HUES6 (cell line): ENCODE measurements at regions not wholly inside any gene's neighbourhood (a gene's known extent, or its start where the extent isn't known, plus 50 kb on each side); places are given as distances from the start of the nearest gene placed in this dataset.
"Not testable (repeated sequence)": the region's sequence is repeated elsewhere in the genome, so short reads cannot be mapped to it uniquely, and the experiment has no call there.

Experiments used
- H3K27ac ChIP-seq: 2 replicates; pipeline ENCODE4 v1.7.0; 2013; ENCODE audit warnings: low read depth, mild to moderate bottlenecking, low read length, inconsistent platforms
- H3K27me3 ChIP-seq: 2 replicates; pipeline ENCODE4 v1.6.1; 2013; ENCODE audit warnings: low read length; ENCODE audit not compliant: control insufficient read depth, insufficient read depth
- H3K36me3 ChIP-seq: 2 replicates; pipeline ENCODE4 v1.6.1; 2013; ENCODE audit warnings: low read length; ENCODE audit not compliant: control insufficient read depth, insufficient read depth
- H3K4me1 ChIP-seq: 2 replicates; pipeline ENCODE4 v1.6.1; 2013; ENCODE audit warnings: low read length; ENCODE audit not compliant: control insufficient read depth, insufficient read depth
- H3K4me3 ChIP-seq: 2 replicates; pipeline ENCODE4 v1.5.1; 2013; ENCODE audit warnings: low read depth, low read length
- H3K9ac ChIP-seq: one replicate; pipeline ENCODE4 v1.6.1; 2013; ENCODE audit warnings: mild to moderate bottlenecking, low read length
- H3K9me3 ChIP-seq: 2 replicates; pipeline ENCODE4 v1.6.1; 2013; ENCODE audit warnings: low read depth, low read length; ENCODE audit not compliant: control insufficient read depth, insufficient read depth

GRCh38 chr15:62407962-62408361 lies 242.9 kb upstream of the C2CD4B start:
- Histone ChIP-seq H3K9ac (no peak overlapping the region), H3K36me3 (no peaks in the 10 kb centered on the region), H3K4me3 (no peak overlapping the region), H3K27me3 (no peaks in the 10 kb centered on the region), H3K4me1 (peaks cover under 1% of the 10 kb centered on the region; the same call in 1 of the 2 replicates), H3K9me3 (no peaks in the 10 kb centered on the region), H3K27ac (no peak overlapping the region)

- Histone ChIP-seq H3K9ac (no peak overlapping the region), H3K9me3 (no peaks in the 10 kb centered on the region), H3K36me3 (no peaks in the 10 kb centered on the region), H3K4me1 (peaks cover 3% of the 10 kb centered on the region; the same call in 1 of the 2 replicates), H3K4me3 (no peak overlapping the region), H3K27me3 (no peaks in the 10 kb centered on the region), H3K27ac (no peak overlapping the region)
These were observed 244.4 kb upstream of the C2CD4B start for GRCh38 chr15:62409466-62409865.

GRCh38 chr15:62412686-62413085 lies 247.6 kb upstream of the C2CD4B start:
- no peak overlapping the region for H3K9ac ChIP-seq
- H3K27me3 ChIP-seq: no peaks in the 10 kb centered on the region
- no peak overlapping the region for H3K4me3 ChIP-seq
- H3K9me3 ChIP-seq: no peaks in the 10 kb centered on the region
- no peaks in the 10 kb centered on the region for H3K36me3 ChIP-seq
- H3K27ac ChIP-seq: no peak overlapping the region
- H3K4me1 ChIP-seq: peaks cover 29% of the 10 kb centered on the region

GRCh38 chr15:62413153-62413552 lies 248.1 kb upstream of the C2CD4B start:
- H3K27ac ChIP-seq: no peak overlapping the region
- no peak overlapping the region for H3K9ac ChIP-seq
- no peaks in the 10 kb centered on the region for H3K9me3 ChIP-seq
- H3K27me3 ChIP-seq: no peaks in the 10 kb centered on the region
- H3K36me3 ChIP-seq: no peaks in the 10 kb centered on the region
- H3K4me1 ChIP-seq: peaks cover 34% of the 10 kb centered on the region
- H3K4me3 ChIP-seq: no peak overlapping the region

GRCh38 chr15:62413786-62414185 lies 248.7 kb upstream of the C2CD4B start:
- Histone ChIP-seq H3K27me3 (no peaks in the 10 kb centered on the region), H3K9ac (no peak overlapping the region), H3K36me3 (no peaks in the 10 kb centered on the region), H3K27ac (no peak overlapping the region), H3K9me3 (no peaks in the 10 kb centered on the region), H3K4me1 (peaks cover 35% of the 10 kb centered on the region), H3K4me3 (no peak overlapping the region)

- no peaks in the 10 kb centered on the region for H3K36me3 ChIP-seq
- H3K9ac ChIP-seq: no peak overlapping the region
- no peak overlapping the region for H3K27ac ChIP-seq
- H3K9me3 ChIP-seq: no peaks in the 10 kb centered on the region
- no peak overlapping the region for H3K4me3 ChIP-seq
- no peaks in the 10 kb centered on the region for H3K27me3 ChIP-seq
- H3K4me1 ChIP-seq: peaks cover 39% of the 10 kb centered on the region
These were observed 250.4 kb upstream of the C2CD4B start for GRCh38 chr15:62415498-62415897.

GRCh38 chr15:62416526-62416925 lies 251.4 kb upstream of the C2CD4B start:
- H3K9me3 ChIP-seq: 0 out of 2 replicates have a peak, but pooled peaks cover 2% of the 10 kb centered on the region
- H3K27ac ChIP-seq: no peak overlapping the region
- no peak overlapping the region for H3K4me3 ChIP-seq
- peaks cover 39% of the 10 kb centered on the region for H3K4me1 ChIP-seq
- no peak overlapping the region for H3K9ac ChIP-seq
- no peaks in the 10 kb centered on the region for H3K36me3 ChIP-seq
- no peaks in the 10 kb centered on the region for H3K27me3 ChIP-seq

- H3K27ac ChIP-seq: no peak overlapping the region
- H3K9ac ChIP-seq: no peak overlapping the region
- no peaks in the 10 kb centered on the region for H3K27me3 ChIP-seq
- H3K9me3 ChIP-seq: 0 out of 2 replicates have a peak, but pooled peaks cover 2% of the 10 kb centered on the region
- peaks cover 39% of the 10 kb centered on the region for H3K4me1 ChIP-seq
- H3K4me3 ChIP-seq: no peak overlapping the region
- no peaks in the 10 kb centered on the region for H3K36me3 ChIP-seq
These were observed 252.4 kb upstream of the C2CD4B start for GRCh38 chr15:62417439-62417838.

GRCh38 chr15:62418496-62418895 lies 253.4 kb upstream of the C2CD4B start:
- H3K36me3 ChIP-seq, H3K27ac ChIP-seq, H3K27me3 ChIP-seq, H3K9me3 ChIP-seq, H3K9ac ChIP-seq, H3K4me3 ChIP-seq: not testable (repeated sequence)
- H3K4me1 ChIP-seq: peaks cover 36% of the 10 kb centered on the region

- Histone ChIP-seq H3K9ac (no peak overlapping the region), H3K4me1 (peaks cover 36% of the 10 kb centered on the region), H3K27ac (no peak overlapping the region), H3K9me3 (0 out of 2 replicates have a peak, but pooled peaks cover 2% of the 10 kb centered on the region), H3K4me3 (no peak overlapping the region), H3K36me3 (no peaks in the 10 kb centered on the region), H3K27me3 (no peaks in the 10 kb centered on the region)
These were observed 254.1 kb upstream of the C2CD4B start for GRCh38 chr15:62419192-62419591.

GRCh38 chr15:62420371-62420770 lies 255.3 kb upstream of the C2CD4B start:
- H3K27ac ChIP-seq, H3K4me3 ChIP-seq, H3K27me3 ChIP-seq, H3K9me3 ChIP-seq, H3K9ac ChIP-seq, H3K36me3 ChIP-seq: not testable (repeated sequence)
- peaks cover 33% of the 10 kb centered on the region for H3K4me1 ChIP-seq

GRCh38 chr15:62421289-62421688 lies 256.2 kb upstream of the C2CD4B start:
- Histone ChIP-seq H3K9me3 (0 out of 2 replicates have a peak, but pooled peaks cover 2% of the 10 kb centered on the region), H3K36me3 (no peaks in the 10 kb centered on the region), H3K27me3 (no peaks in the 10 kb centered on the region), H3K4me3 (no peak overlapping the region), H3K27ac (no peak overlapping the region), H3K9ac (no peak overlapping the region), H3K4me1 (peaks cover 27% of the 10 kb centered on the region)
